ENCODE measurements at regions not wholly inside any gene's neighbourhood (a gene's known extent, or its start where the extent isn't known, plus 50 kb on each side); places are given as distances from the start of the nearest gene placed in this dataset.

DNA sequence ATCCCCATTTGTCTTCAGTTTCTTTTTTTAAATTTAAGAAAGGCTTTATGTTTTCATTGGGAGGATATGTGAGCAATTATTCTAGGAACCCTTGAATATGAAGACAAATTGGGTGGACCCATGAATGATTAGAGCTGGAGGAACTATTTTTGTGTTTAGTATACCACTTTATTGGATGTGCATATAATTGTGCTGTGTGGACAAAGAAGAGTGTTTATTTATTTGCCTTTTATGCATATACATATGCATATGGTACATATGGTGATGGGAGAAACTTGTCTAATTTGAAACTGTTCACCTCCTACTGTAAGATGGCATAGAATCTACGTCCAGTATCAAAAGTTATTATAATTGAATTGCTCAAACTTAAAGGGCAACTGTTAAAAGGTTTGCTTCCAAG is 94.8 kb upstream of the CENPW start:
- Histone ChIP-seq H3K36me3 (no peaks in the 10 kb centered on the region), H3K27ac (no peak overlapping the region), H3K4me1 (no peaks in the 10 kb centered on the region), H3K4me3 (no peak overlapping the region), H3K9me3 (peaks cover 3 to 7% of the 10 kb centered on the region in 2 donors), H3K27me3 (no peaks in the 10 kb centered on the region)
- intact Hi-C loops (cut with DNase I) = no loop called here
- TF ChIP-seq, protein P1, sequence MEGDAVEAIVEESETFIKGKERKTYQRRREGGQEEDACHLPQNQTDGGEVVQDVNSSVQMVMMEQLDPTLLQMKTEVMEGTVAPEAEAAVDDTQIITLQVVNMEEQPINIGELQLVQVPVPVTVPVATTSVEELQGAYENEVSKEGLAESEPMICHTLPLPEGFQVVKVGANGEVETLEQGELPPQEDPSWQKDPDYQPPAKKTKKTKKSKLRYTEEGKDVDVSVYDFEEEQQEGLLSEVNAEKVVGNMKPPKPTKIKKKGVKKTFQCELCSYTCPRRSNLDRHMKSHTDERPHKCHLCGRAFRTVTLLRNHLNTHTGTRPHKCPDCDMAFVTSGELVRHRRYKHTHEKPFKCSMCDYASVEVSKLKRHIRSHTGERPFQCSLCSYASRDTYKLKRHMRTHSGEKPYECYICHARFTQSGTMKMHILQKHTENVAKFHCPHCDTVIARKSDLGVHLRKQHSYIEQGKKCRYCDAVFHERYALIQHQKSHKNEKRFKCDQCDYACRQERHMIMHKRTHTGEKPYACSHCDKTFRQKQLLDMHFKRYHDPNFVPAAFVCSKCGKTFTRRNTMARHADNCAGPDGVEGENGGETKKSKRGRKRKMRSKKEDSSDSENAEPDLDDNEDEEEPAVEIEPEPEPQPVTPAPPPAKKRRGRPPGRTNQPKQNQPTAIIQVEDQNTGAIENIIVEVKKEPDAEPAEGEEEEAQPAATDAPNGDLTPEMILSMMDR (IDR thresholded peaks at IDR 0.05) = no peak
- no peak for DNase-seq (ENCODE audit: low spot score in 2 of 2)

DNA sequence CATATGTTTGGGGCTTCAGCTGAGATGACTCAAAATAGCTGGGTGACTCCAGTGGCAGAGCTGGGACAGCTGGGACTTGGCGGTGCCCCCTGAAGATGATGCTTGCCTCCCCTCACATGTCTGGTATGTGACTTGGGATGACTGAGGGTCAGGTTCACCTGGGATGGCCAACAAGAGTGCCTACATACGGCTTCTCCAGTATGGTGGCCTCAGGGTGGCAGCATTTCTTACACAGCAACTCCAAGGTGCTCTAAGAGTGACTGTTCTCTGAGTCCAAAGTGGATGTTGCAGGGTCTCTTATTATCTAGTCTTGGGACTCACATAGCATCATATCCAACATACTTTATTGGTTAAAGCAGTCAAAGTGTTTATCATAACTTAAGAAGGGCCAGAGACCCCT is 87.8 kb upstream of the CENPW start:
- no peaks in the 10 kb centered on the region for H3K27me3 ChIP-seq
- H3K4me3 ChIP-seq = no peak overlapping the region
- TF ChIP-seq, protein P1 (IDR thresholded peaks at IDR 0.05) = no peak
- H3K4me1 ChIP-seq = no peaks in the 10 kb centered on the region
- no peak overlapping the region for H3K27ac ChIP-seq
- no peak for DNase-seq (ENCODE audit: low spot score in 2 of 2)
- no peaks in the 10 kb centered on the region for H3K36me3 ChIP-seq
- intact Hi-C loops (cut with DNase I) = no loop called here
- H3K9me3 ChIP-seq = no peaks in the 10 kb centered on the region

DNA sequence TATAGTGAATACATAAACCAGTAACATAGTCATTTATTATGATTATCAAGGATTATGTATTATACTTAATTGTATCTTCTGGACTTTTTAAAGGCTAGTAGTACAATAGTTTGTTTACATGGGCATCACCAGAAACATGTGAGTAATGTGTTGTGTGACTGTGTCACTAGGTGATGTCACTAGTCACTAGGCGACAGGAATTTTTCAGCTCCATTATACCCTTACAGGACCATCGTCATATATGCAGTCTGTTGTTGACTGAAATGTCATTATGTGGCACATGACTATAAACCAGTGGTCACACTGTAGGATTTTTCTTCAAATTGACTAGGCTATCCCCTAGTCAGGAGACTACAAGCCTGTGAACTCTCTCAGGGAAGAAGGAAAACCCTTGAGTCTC is 86.5 kb upstream of the CENPW start:
- H3K9me3 ChIP-seq = peaks cover 0 to 3% of the 10 kb centered on the region in 2 donors
- DNase-seq (ENCODE audit: low spot score in 2 of 2) = no peak
- H3K4me1 ChIP-seq = no peaks in the 10 kb centered on the region
- TF ChIP-seq, protein P1 (IDR thresholded peaks at IDR 0.05) = no peak
- H3K4me3 ChIP-seq = no peak overlapping the region
- H3K27ac ChIP-seq = no peak overlapping the region
- H3K36me3 ChIP-seq = no peaks in the 10 kb centered on the region
- H3K27me3 ChIP-seq = no peaks in the 10 kb centered on the region
- intact Hi-C loops (cut with DNase I) = no loop called here

DNA sequence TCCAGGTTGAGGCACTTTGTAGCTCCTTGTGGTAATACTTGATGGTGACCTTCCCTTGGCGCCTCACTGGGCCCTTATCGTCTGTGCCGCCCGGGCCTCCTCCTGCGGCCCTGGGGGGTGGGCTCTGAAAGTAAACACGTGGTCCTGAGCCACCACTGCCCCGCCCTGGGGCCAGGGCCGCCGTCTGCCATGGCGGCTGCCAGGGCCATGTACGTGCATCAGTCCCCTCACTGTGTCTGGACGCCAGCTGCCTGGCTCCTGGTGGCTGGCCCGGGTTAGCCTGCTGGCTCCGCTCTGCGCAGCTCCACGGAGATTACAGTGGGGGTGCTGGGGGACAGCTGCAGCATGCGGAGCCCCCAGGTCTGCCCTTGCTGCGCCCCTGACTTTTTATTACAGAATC is 81.8 kb upstream of the CENPW start:
- DNase-seq (ENCODE audit: low spot score in 2 of 2) = no peak
- intact Hi-C loops (cut with DNase I) = no loop called here
- H3K27ac ChIP-seq = no peak overlapping the region
- TF ChIP-seq, protein P1 (IDR thresholded peaks at IDR 0.05) = no peak
- no peaks in the 10 kb centered on the region for H3K36me3 ChIP-seq
- H3K27me3 ChIP-seq = no peaks in the 10 kb centered on the region
- peaks cover 13 to 14% of the 10 kb centered on the region in 2 donors for H3K9me3 ChIP-seq
- H3K4me1 ChIP-seq = no peaks in the 10 kb centered on the region
- no peak overlapping the region for H3K4me3 ChIP-seq

DNA sequence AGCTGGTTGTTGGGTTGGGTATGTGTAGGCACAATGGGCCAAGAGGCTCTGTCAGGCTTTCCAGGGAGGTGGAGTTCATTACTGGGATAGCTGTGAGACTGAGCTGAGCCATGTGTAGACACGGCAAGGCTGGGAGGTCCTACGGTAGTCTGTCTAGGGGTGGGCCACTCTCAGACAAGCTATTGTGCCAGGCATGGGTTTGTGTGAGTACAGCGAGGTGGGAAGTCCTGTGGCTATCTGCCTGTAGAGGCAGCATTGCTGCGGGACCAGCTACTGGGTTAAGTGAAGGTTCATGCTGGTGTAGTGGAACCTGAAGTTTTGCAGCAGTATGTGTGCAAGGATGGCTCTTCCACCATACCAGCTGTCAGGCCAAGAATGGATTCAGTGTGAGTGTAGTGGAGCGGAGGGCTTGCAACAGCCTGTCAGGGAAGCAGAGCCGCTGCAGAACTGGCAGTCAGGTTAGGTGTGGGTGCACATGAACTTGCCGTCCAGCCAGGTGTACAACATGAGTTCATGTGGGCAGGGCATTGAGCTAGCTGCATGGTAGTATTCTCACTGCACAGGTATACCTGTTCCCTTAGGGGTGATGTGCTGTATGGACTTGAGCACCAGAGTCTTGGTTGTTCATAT is 78.0 kb upstream of the CENPW start:
- TF ChIP-seq, protein P1 (IDR thresholded peaks at IDR 0.05) = no peak
- H3K4me1 ChIP-seq = no peaks in the 10 kb centered on the region
- peaks cover 13 to 14% of the 10 kb centered on the region in 2 donors for H3K9me3 ChIP-seq
- DNase-seq (ENCODE audit: low spot score in 2 of 2) = no peak
- H3K4me3 ChIP-seq = no peak overlapping the region
- no peaks in the 10 kb centered on the region for H3K27me3 ChIP-seq
- H3K27ac ChIP-seq = no peak overlapping the region
- intact Hi-C loops (cut with DNase I) = no loop called here
- H3K36me3 ChIP-seq = no peaks in the 10 kb centered on the region

DNA sequence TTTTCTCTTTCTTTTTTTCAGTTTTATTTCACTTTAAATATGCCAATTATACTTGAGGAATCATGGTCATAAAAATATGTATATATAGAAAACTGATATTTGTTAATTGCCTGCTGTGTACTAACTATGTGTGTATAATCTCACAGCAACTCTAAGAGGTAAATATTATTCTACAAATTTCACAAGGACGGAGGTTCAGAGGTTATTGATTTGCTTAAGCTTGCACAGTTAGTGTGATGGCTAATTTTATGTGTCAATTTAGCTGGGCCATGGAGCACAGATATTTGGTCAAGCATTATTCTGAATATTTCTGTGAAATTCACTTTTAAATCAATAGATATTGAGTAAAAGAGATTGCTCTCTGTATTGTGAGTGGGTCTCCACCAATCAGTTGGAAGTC is 75.7 kb upstream of the CENPW start:
- Histone ChIP-seq H3K27me3 (no peaks in the 10 kb centered on the region), H3K4me3 (no peak overlapping the region), H3K4me1 (peaks cover 0 to 3% of the 10 kb centered on the region in 2 donors), H3K9me3 (peaks cover 10 to 13% of the 10 kb centered on the region in 2 donors), H3K36me3 (no peaks in the 10 kb centered on the region), H3K27ac (no peak overlapping the region)
- intact Hi-C loops (cut with DNase I) = no loop called here
- DNase-seq (ENCODE audit: low spot score in 2 of 2) = no peak
- TF ChIP-seq, protein P1 (IDR thresholded peaks at IDR 0.05) = no peak
